GM13976 (cell line): ENCODE measurements at regions not wholly inside any gene's neighbourhood (a gene's known extent, or its start where the extent isn't known, plus 50 kb on each side); places are given as distances from the start of the nearest gene placed in this dataset.

Experiments
- DNase-seq: peaks from one replicate; pipeline ENCODE4 v3.0.0; 2012; ENCODE audit warnings: low spot score
- CTCF ChIP-seq: IDR thresholded peaks from 2 replicates; pipeline ENCODE4 v1.5.1; 2012; ENCODE audit warnings: borderline replicate concordance, mild to moderate bottlenecking; ENCODE audit not compliant: insufficient read depth; ENCODE audit errors: extremely low read depth, missing control alignments, control extremely low read depth
- in situ Hi-C: fragments of 300-500 bp; cut with MboI; formaldehyde crosslinking; loops from one replicate; pipeline ENCODE4 v1.12.0; 2022; ENCODE audit warnings: low sequenced_read_pairs, mixed read lengths, inconsistent platforms; ENCODE audit not compliant: unreplicated experiment

- no peak for TF ChIP-seq CTCF
- no peak for DNase-seq
- in situ Hi-C loops, result no loop called here
Measured at GRCh38 chr13:91269237-91269636, 78.2 kb upstream of the MIR17HG start.

- no peak for DNase-seq
- in situ Hi-C loops, result no loop called here
- TF ChIP-seq CTCF, result no peak
Measured at GRCh38 chr13:91270031-91270430, 77.5 kb upstream of the MIR17HG start.

GRCh38 chr13:91272235-91272777, 75.2 kb upstream of the MIR17HG start:
- no peak for TF ChIP-seq CTCF
- no peak for DNase-seq
- in situ Hi-C loops, result no loop called here

- in situ Hi-C loops, result no loop called here
- no peak for TF ChIP-seq CTCF
- DNase-seq, result no peak
Measured at GRCh38 chr13:91273675-91274074, 73.8 kb upstream of the MIR17HG start.

GRCh38 chr13:91277013-91277676, 70.3 kb upstream of the MIR17HG start:
- no peak for TF ChIP-seq CTCF
- in situ Hi-C loops, result no loop called here
- no peak for DNase-seq

- in situ Hi-C loops, result no loop called here
- TF ChIP-seq CTCF, result no peak
- no peak for DNase-seq
Measured at GRCh38 chr13:91278291-91278690, 69.2 kb upstream of the MIR17HG start.
